H1 (cell line): ENCODE measurements at regions not wholly inside any gene's neighbourhood (a gene's known extent, or its start where the extent isn't known, plus 50 kb on each side); places are given as distances from the start of the nearest gene placed in this dataset.

ENCODE experiments used
- CTCF ChIA-PET: fragments of 300-600 bp; sonication (Branson Sonifier 250); formaldehyde crosslinking; loops from one replicate; lab custom pipeline; 2021; ENCODE audit not compliant: partially characterized antibody; lab: Charles Lee
- POLR2A ChIA-PET: fragments of 300-600 bp; sonication (Branson Sonifier 250); formaldehyde crosslinking; loops from one replicate; lab custom pipeline; 2021; ENCODE audit warnings: inconsistent platforms; ENCODE audit not compliant: partially characterized antibody; lab: Charles Lee
- DNase-seq, 2 experiments: peaks; one replicate each; pipeline versions ENCODE4 v3.0.0 to v3.0.0-alpha.2; 2010 to 2022; ENCODE audit warnings: low spot score in 2 of 2, low read depth in 1 of 2, mixed read lengths in 1 of 2
- FAIRE-seq: peaks from 2 replicates; lab custom pipeline; 2011; peaks lifted over from hg19 to GRCh38; lab: Jason Lieb, UNC
- H2AFZ ChIP-seq: 2 replicates; pipeline ENCODE4 v1.8.1; 2012; ENCODE audit warnings: low read length, inconsistent platforms
- H2AK5ac ChIP-seq: 2 replicates; pipeline ENCODE4 v1.6.1; 2013; ENCODE audit warnings: low read depth, low read length
- H2BK120ac ChIP-seq: replicated peaks from 2 replicates; pipeline ENCODE3; 2013; ENCODE audit warnings: low read depth, low read length, inconsistent platforms
- H2BK12ac ChIP-seq: 2 replicates; pipeline ENCODE4 v1.6.1; 2013; ENCODE audit warnings: low read depth, low read length
- H2BK15ac ChIP-seq: 2 replicates; pipeline ENCODE4 v1.6.1; 2013; ENCODE audit warnings: low read length
- H2BK20ac ChIP-seq: 2 replicates; pipeline ENCODE4 v1.6.1; 2013; ENCODE audit warnings: low read length
- H2BK5ac ChIP-seq: 2 replicates; pipeline ENCODE4 v1.6.1; 2013; ENCODE audit warnings: low read depth, low read length
- H3K14ac ChIP-seq: 2 replicates; pipeline ENCODE4 v1.6.1; 2013; ENCODE audit warnings: inconsistent platforms; ENCODE audit not compliant: insufficient read length
- H3K18ac ChIP-seq: 2 replicates; pipeline ENCODE4 v1.6.1; 2013; ENCODE audit warnings: low read length; ENCODE audit errors: extremely low read depth
- H3K23ac ChIP-seq: 2 replicates; pipeline ENCODE4 v1.6.1; 2013; ENCODE audit warnings: inconsistent platforms; ENCODE audit not compliant: insufficient read length
- H3K23me2 ChIP-seq: 2 replicates; pipeline ENCODE4 v1.6.1; 2013; ENCODE audit warnings: low read depth, low read length
- H3K27ac ChIP-seq: 2 replicates; pipeline ENCODE4 v1.6.1; 2011; ENCODE audit warnings: low read depth, low read length, inconsistent platforms
- H3K27me3 ChIP-seq, 4 experiments: replicated peaks in 1 of 4; 1 replicate in 1 of 4; 2 replicates in 3 of 4; pipeline versions ENCODE4 v1.6.1 to v1.8.1; 2011 to 2013; ENCODE audit warnings: low read length in 3 of 4, mild to moderate bottlenecking in 3 of 4, inconsistent platforms in 2 of 4, mixed read lengths in 2 of 4, moderate library complexity in 1 of 4; ENCODE audit not compliant: control insufficient read depth in 3 of 4, insufficient read depth in 3 of 4; ENCODE audit errors: extremely low read depth in 1 of 4
- H3K36me3 ChIP-seq, 4 experiments: 2 replicates each; pipeline versions ENCODE4 v1.6.1 to v1.8.1; 2011 to 2013; ENCODE audit warnings: mild to moderate bottlenecking in 4 of 4, low read length in 3 of 4, moderate library complexity in 2 of 4, control low read depth in 1 of 4, inconsistent platforms in 1 of 4; ENCODE audit not compliant: insufficient read depth in 4 of 4, control insufficient read depth in 2 of 4
- H3K4ac ChIP-seq: replicated peaks from 2 replicates; pipeline ENCODE3; 2013; ENCODE audit warnings: low read length, low read depth, mixed read lengths, inconsistent platforms; ENCODE audit not compliant: insufficient read length
- H3K4me1 ChIP-seq, 4 experiments: replicated peaks in 1 of 4; 1 replicate in 1 of 4; 2 replicates in 3 of 4; pipeline versions ENCODE4 v1.6.1 to v1.8.1; 2011 to 2013; ENCODE audit warnings: low read length in 3 of 4, inconsistent platforms in 2 of 4, mixed read lengths in 1 of 4; ENCODE audit not compliant: insufficient read depth in 4 of 4, control insufficient read depth in 3 of 4
- H3K4me2 ChIP-seq, 2 experiments: 2 replicates each; pipeline versions ENCODE4 v1.6.1 to v1.8.1; 2011 to 2013; ENCODE audit warnings: low read depth in 2 of 2, low read length in 2 of 2, control low read depth in 1 of 2, inconsistent platforms in 1 of 2, mild to moderate bottlenecking in 1 of 2; ENCODE audit not compliant: insufficient read depth in 1 of 2
- H3K4me3 ChIP-seq, 4 experiments: fragments of 200-600, 300-600 bp in 1 of 4; sonication (generic), shearing (Covaris generic), sonication (Bioruptor Twin) in 1 of 4; 2 replicates each; pipeline versions ENCODE4 v1.5.1 to v1.8.1; 2011 to 2016; ENCODE audit warnings: low read length in 4 of 4, low read depth in 3 of 4, control low read depth in 2 of 4, inconsistent platforms in 2 of 4, mild to moderate bottlenecking in 2 of 4, mixed read lengths in 1 of 4, moderate library complexity in 1 of 4; ENCODE audit not compliant: insufficient read depth in 2 of 4; ENCODE audit errors: extremely low read depth in 1 of 4
- H3K56ac ChIP-seq: replicated peaks from 2 replicates; pipeline ENCODE3; 2013; ENCODE audit warnings: low read depth, mild to moderate bottlenecking, mixed read lengths, low read length, inconsistent platforms; ENCODE audit not compliant: insufficient read length
- H3K79me1 ChIP-seq: 2 replicates; pipeline ENCODE4 v1.6.1; 2013; ENCODE audit warnings: low read depth, low read length, control low read depth
- H3K79me2 ChIP-seq, 2 experiments: 2 replicates each; pipeline versions ENCODE4 v1.6.1 to v1.8.1; 2012 to 2013; ENCODE audit warnings: low read length in 2 of 2, mild to moderate bottlenecking in 2 of 2, inconsistent platforms in 1 of 2; ENCODE audit not compliant: insufficient read depth in 2 of 2, control insufficient read depth in 1 of 2
- H3K9ac ChIP-seq, 4 experiments: replicated peaks in 1 of 4; 1 replicate in 1 of 4; 2 replicates in 3 of 4; pipeline versions ENCODE4 v1.6.1 to v1.8.1; 2011 to 2013; ENCODE audit warnings: low read depth in 3 of 4, low read length in 3 of 4, control low read depth in 2 of 4, mild to moderate bottlenecking in 2 of 4, moderate library complexity in 2 of 4, inconsistent platforms in 1 of 4; ENCODE audit errors: extremely low read depth in 1 of 4
- H3K9me3 ChIP-seq, 2 experiments: 2 replicates each; pipeline versions ENCODE4 v1.6.1 to v1.8.1; 2012 to 2013; ENCODE audit warnings: mild to moderate bottlenecking in 2 of 2, moderate library complexity in 2 of 2, control low read depth in 1 of 2, inconsistent platforms in 1 of 2, low read depth in 1 of 2, low read length in 1 of 2, mixed read lengths in 1 of 2; ENCODE audit not compliant: insufficient read depth in 2 of 2
- H4K20me1 ChIP-seq, 2 experiments: replicated peaks in 1 of 2; 2 replicates each; pipeline versions ENCODE3 to v1.8.1; 2011 to 2013; ENCODE audit warnings: inconsistent platforms in 2 of 2, low read length in 2 of 2, mild to moderate bottlenecking in 1 of 2; ENCODE audit not compliant: insufficient read depth in 2 of 2, control insufficient read depth in 1 of 2
- H4K5ac ChIP-seq: 2 replicates; pipeline ENCODE4 v1.6.1; 2013; ENCODE audit warnings: low read length, low read depth, mixed read lengths, inconsistent platforms; ENCODE audit not compliant: insufficient read length
- H4K8ac ChIP-seq: 2 replicates; pipeline ENCODE4 v1.8.0; 2013; ENCODE audit warnings: mild to moderate bottlenecking, moderate library complexity, low read length, inconsistent platforms; ENCODE audit not compliant: insufficient read depth; ENCODE audit errors: extremely low read depth
- H4K91ac ChIP-seq: replicated peaks from 2 replicates; pipeline ENCODE3; 2013; ENCODE audit warnings: low read length, mixed read lengths, inconsistent platforms; ENCODE audit not compliant: insufficient read length
- KDM1A ChIP-seq: fragments of 200-600, 300-600 bp; sonication (generic); IDR thresholded peaks from 2 replicates; pipeline ENCODE4 v1.7.1; 2016; ENCODE audit warnings: mild to moderate bottlenecking, low read length, borderline replicate concordance
- SIX5 ChIP-seq: IDR thresholded peaks from 2 replicates; pipeline ENCODE4 v1.6.1; 2011; ENCODE audit warnings: mild to moderate bottlenecking, low read depth, low read length
- TAF7 ChIP-seq: optimal IDR thresholded peaks from 2 replicates; pipeline ENCODE3; 2011; ENCODE audit warnings: low read depth, mild to moderate bottlenecking, inconsistent platforms, low read length, moderate library complexity, borderline replicate concordance
- TEAD4 ChIP-seq: IDR thresholded peaks from 2 replicates; pipeline ENCODE4 v1.6.1; 2012; ENCODE audit warnings: low read depth, low read length, inconsistent platforms, mixed read lengths
- WGBS, 2 experiments: shearing (Covaris generic) in 1 of 2; methylation state at CpG; one replicate each; pipeline versions ENCODE4 v1.1.6 to v1.1.7; 2013 to 2015; ENCODE audit warnings: low lambda C conversion rate in 2 of 2, mixed read lengths in 2 of 2, inconsistent platforms in 1 of 2, low coverage in 1 of 2, missing lambda C conversion rate in 1 of 2; ENCODE audit not compliant: insufficient replicate concordance in 2 of 2, insufficient coverage in 1 of 2, insufficient read length in 1 of 2; ENCODE audit errors: extremely low coverage in 1 of 2, missing lambda C conversion rate in 1 of 2; 5-methylcytosine and 5-hydroxymethylcytosine counted together

DNA sequence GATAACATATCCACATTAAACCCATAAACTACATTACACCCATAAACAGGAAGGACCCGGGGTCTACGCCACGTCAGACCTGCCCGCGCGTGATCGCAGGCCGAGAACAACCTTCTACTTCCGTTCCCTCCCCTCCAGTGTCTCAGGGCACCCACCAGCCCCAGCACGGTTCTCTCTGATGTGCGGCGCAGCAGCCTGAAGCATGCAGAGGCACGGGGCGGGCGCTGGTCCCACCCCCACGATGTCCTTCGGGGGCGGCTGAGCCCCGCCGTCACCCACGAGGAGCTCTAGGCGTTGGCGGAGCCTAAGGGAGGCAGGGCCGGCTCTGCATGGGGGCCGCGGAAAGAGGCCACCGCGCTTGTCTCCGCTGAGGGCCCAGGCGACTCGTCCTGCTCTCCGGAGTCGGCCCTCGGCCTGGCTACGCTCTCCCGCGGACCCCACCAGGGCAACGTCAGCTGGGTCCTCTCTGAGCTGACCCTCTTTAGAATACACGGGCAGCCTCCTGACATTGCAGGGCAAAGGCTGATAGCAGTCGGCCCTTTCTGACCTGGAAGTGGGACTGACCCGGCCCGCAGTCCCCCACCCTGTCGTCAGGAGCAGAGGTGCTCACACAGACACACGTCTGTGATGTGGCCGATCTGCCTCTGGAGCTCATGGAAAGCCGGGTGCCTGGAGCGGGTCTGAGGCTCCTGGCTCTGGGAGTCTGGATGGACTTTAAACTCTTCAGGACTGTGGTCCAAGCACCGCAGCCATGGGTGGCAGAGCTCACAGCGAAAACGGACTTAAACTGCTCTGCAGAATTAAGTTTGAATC is 65.6 kb upstream of the ADGRA1 start:
- no peaks in the 10 kb centered on the region for H3K79me1 ChIP-seq
- H4K91ac ChIP-seq, result no peak overlapping the region
- H3K4me1 ChIP-seq, result peaks cover 0 to 10% (median 5%) of the 10 kb centered on the region in 4 experiments; a peak in 4 of 7 replicates
- H3K14ac ChIP-seq, result no peak overlapping the region
- H3K23me2 ChIP-seq, result no peaks in the 10 kb centered on the region
- no peak overlapping the region for H3K4me2 ChIP-seq
- H3K9me3 ChIP-seq, result no peaks in the 10 kb centered on the region
- no peak overlapping the region for H3K18ac ChIP-seq
- ChIA-PET POLR2A (no interaction called here), CTCF (interaction anchor here (0.6 to 1.5 kb wide), 5 partner anchors 10 to 140 kb away, joined by 3 to 4 read pairs (median 4); no protein-coding TSS in a partner anchor)
- no peak overlapping the region for H2BK5ac ChIP-seq
- H2AK5ac ChIP-seq, result no peak overlapping the region
- no peak for TF ChIP-seq KDM1A
- no peak for TF ChIP-seq TAF7
- no peak for TF ChIP-seq SIX5
- TF ChIP-seq TEAD4, result no peak
- H2BK15ac ChIP-seq, result no peak overlapping the region
- FAIRE-seq, result no peak
- no peaks in the 10 kb centered on the region for H3K36me3 ChIP-seq
- no peak overlapping the region for H2BK12ac ChIP-seq
- H3K56ac ChIP-seq, result no peak overlapping the region
- no peak overlapping the region for H3K9ac ChIP-seq
- H4K20me1 ChIP-seq, result no peaks in the 10 kb centered on the region
- H2BK120ac ChIP-seq, result no peak overlapping the region
- no peak for DNase-seq
- H3K4ac ChIP-seq, result no peak overlapping the region
- H3K79me2 ChIP-seq, result no peaks in the 10 kb centered on the region
- no peak overlapping the region for H2AFZ ChIP-seq
- no peak overlapping the region for H3K4me3 ChIP-seq
- peaks cover 0 to 5% (median 0%) of the 10 kb centered on the region in 4 experiments; a peak in 3 of 7 replicates for H3K27me3 ChIP-seq
- 87% methylated on average over 31 of the region's 50 CpGs; no CpG with 5 or more reads in 1 of the 2 experiments for WGBS, 2 experiments
- no peak overlapping the region for H3K23ac ChIP-seq
- H4K5ac ChIP-seq, result no peak overlapping the region
- no peak overlapping the region for H2BK20ac ChIP-seq
- no peak overlapping the region for H3K27ac ChIP-seq
- H4K8ac ChIP-seq, result no peak overlapping the region; the same call in 1 of the 2 replicates
